Hematopoietic multipotent progenitor cell (in vitro differentiated cells): ENCODE measurements at regions not wholly inside any gene's neighbourhood (a gene's known extent, or its start where the extent isn't known, plus 50 kb on each side); places are given as distances from the start of the nearest gene placed in this dataset.
A peak's percentile ranks its signal among the peaks of the same experiment; 100 is the strongest.

Source experiments
- DNase-seq, 3 donors: peaks; one replicate each; pipeline ENCODE4 v3.0.0-alpha.2; 2011 to 2015; ENCODE audit warnings: low read depth in 2 of 3, low spot score in 2 of 3

GRCh38 chrX:13906093-13906492, 89.2 kb upstream of the GPM6B start:
- no peak for DNase-seq

- DNase-seq, result no peak
These were observed 86.5 kb upstream of the GPM6B start for GRCh38 chrX:13903405-13903804.

GRCh38 chrX:13902406-13902805, 85.5 kb upstream of the GPM6B start:
- no peak for DNase-seq

GRCh38 chrX:13901354-13901753, 84.5 kb upstream of the GPM6B start:
- no peak for DNase-seq

- no peak for DNase-seq
These were observed 83.5 kb upstream of the GPM6B start for GRCh38 chrX:13900351-13900750.

GRCh38 chrX:13899607-13900006, 82.7 kb upstream of the GPM6B start:
- DNase-seq, result no peak

GRCh38 chrX:13898603-13899002, 81.7 kb upstream of the GPM6B start:
- no peak for DNase-seq

GRCh38 chrX:13898083-13898482, 81.2 kb upstream of the GPM6B start:
- no peak for DNase-seq

GRCh38 chrX:13897566-13897965, 80.7 kb upstream of the GPM6B start:
- no peak for DNase-seq

GRCh38 chrX:13894888-13895565, 78.1 kb upstream of the GPM6B start:
- DNase-seq, result no peak

GRCh38 chrX:13893826-13894225, 76.9 kb upstream of the GPM6B start:
- no peak for DNase-seq

- DNase-seq, result no peak
These were observed 76.0 kb upstream of the GPM6B start for GRCh38 chrX:13892856-13893255.

- peak in 1 of 3 donors; percentile 1 for DNase-seq
These were observed 74.7 kb upstream of the GPM6B start for GRCh38 chrX:13891377-13892140.

GRCh38 chrX:13890806-13891205, 73.9 kb upstream of the GPM6B start:
- DNase-seq, result no peak

- no peak for DNase-seq
These were observed 71.4 kb upstream of the GPM6B start for GRCh38 chrX:13888284-13888683.

- no peak for DNase-seq
These were observed 68.7 kb upstream of the GPM6B start for GRCh38 chrX:13885591-13885990.

- no peak for DNase-seq
These were observed 59.8 kb upstream of the GPM6B start for GRCh38 chrX:13876652-13877051.

GRCh38 chrX:13875572-13875971, 58.7 kb upstream of the GPM6B start:
- DNase-seq, result no peak

GRCh38 chrX:13868591-13868990, 51.7 kb upstream of the GPM6B start:
- DNase-seq, result no peak
